ENCODE measurements at regions not wholly inside any gene's neighbourhood (a gene's known extent, or its start where the extent isn't known, plus 50 kb on each side); places are given as distances from the start of the nearest gene placed in this dataset.
"Not testable (repeated sequence)": the region's sequence is repeated elsewhere in the genome, so short reads cannot be mapped to it uniquely, and the experiment has no call there.

DNA sequence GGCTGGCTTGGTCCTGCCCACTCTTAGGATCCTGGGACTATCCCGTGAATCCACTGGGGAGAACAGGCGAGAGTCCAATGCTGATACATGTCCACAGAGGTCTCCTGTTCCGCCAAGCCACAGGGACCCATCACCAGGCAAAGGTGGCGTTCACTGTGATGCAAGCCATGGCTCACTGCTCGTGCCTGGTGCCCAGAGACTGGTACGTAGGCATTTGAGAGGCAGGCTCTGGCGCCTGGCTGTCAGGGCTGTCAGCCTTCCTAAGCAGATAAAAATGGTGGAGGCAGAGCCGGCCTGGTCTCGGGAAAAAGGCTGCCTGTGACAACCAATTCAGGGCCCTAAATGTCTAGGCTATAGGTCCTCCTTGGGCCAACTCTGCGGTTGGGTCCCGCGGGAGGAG is 2329.0 kb downstream of the TP53TG3F start:
- peaks cover 13 to 51% of the 10 kb centered on the region in 2 donors for H3K9me3 ChIP-seq (ENCODE audit: control insufficient read depth in 2 of 2, insufficient read depth in 1 of 2, low read length in 1 of 2)
- H3K4me1 ChIP-seq (ENCODE audit: control insufficient read depth in 2 of 2, insufficient read depth in 2 of 2, low read length in 2 of 2) = no peaks in the 10 kb centered on the region
- H3K27me3 ChIP-seq (ENCODE audit: control insufficient read depth in 2 of 2, insufficient read depth in 1 of 2, low read length in 1 of 2) = no peaks in the 10 kb centered on the region
- H3K4me3 ChIP-seq (ENCODE audit: low read length in 2 of 2) = no peak overlapping the region
- no peak overlapping the region for H3K27ac ChIP-seq (ENCODE audit: low read depth in 1 of 2, low read length in 1 of 2)
- H3K36me3 ChIP-seq (ENCODE audit: control insufficient read depth in 2 of 2, insufficient read depth in 2 of 2, low read length in 1 of 2) = no peaks in the 10 kb centered on the region
- WGBS = 85% methylated on average over 12 of the region's 12 CpGs
- no peak for DNase-seq (ENCODE audit: low read depth in 6 of 9, low spot score in 9 of 9)

DNA sequence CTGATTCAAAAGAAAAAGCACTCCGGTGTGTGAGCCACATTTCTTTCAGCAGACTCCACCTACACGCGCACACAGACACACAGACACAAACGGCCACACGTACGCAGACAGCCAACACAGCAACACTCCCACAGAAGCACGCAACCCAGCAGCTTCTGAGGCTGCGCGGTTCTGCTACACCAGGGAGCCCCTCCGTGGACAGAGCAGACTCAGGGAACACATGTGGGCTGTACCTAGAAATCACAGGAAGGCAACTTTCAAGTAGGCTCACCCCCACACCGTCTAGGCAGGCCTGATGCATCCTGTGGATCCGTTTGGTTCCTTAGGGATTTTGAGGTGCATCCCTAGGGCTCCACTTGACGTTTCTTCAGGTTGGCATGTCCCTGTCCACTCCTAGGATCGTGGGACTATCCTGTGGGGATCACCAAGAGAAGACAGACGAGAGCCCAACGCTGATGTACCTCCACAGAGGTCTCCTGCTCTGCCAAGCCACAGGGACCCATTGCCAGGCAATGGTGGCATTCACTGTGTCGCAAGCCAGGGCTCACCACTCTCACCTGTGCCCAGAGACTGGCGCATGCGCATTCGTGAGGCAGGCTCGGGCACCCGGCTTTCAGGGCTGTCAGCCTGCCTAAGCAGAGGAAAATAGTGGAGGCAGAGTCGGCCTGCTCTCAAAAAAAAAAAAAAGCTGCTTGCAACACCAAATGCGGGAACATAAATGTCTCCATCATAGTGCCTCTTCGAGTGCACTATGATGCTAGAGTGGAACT is 2333.3 kb downstream of the TP53TG3F start:
- no peak overlapping the region for H3K4me3 ChIP-seq (ENCODE audit: low read length in 2 of 2)
- H3K36me3 ChIP-seq (ENCODE audit: control insufficient read depth in 2 of 2, insufficient read depth in 2 of 2, low read length in 1 of 2) = no peaks in the 10 kb centered on the region
- no peak for DNase-seq (ENCODE audit: low read depth in 6 of 9, low spot score in 9 of 9)
- peaks cover 19 to 60% of the 10 kb centered on the region in 2 donors for H3K9me3 ChIP-seq (ENCODE audit: control insufficient read depth in 2 of 2, insufficient read depth in 1 of 2, low read length in 1 of 2)
- no peaks in the 10 kb centered on the region for H3K27me3 ChIP-seq (ENCODE audit: control insufficient read depth in 2 of 2, insufficient read depth in 1 of 2, low read length in 1 of 2)
- WGBS = 87% methylated on average over 25 of the region's 25 CpGs
- no peaks in the 10 kb centered on the region for H3K4me1 ChIP-seq (ENCODE audit: control insufficient read depth in 2 of 2, insufficient read depth in 2 of 2, low read length in 2 of 2)
- no peak overlapping the region for H3K27ac ChIP-seq (ENCODE audit: low read depth in 1 of 2, low read length in 1 of 2)

GRCh38 chr16:35793601-35794000 is 2334.2 kb downstream of the TP53TG3F start:
- Histone ChIP-seq H3K4me3 (ENCODE audit: low read length in 2 of 2) (no peak overlapping the region), H3K27ac (ENCODE audit: low read depth in 1 of 2, low read length in 1 of 2) (no peak overlapping the region), H3K4me1 (ENCODE audit: control insufficient read depth in 2 of 2, insufficient read depth in 2 of 2, low read length in 2 of 2) (no peaks in the 10 kb centered on the region), H3K9me3 (ENCODE audit: control insufficient read depth in 2 of 2, insufficient read depth in 1 of 2, low read length in 1 of 2) (peaks cover 18 to 51% of the 10 kb centered on the region in 2 donors), H3K27me3 (ENCODE audit: control insufficient read depth in 2 of 2, insufficient read depth in 1 of 2, low read length in 1 of 2) (no peaks in the 10 kb centered on the region), H3K36me3 (ENCODE audit: control insufficient read depth in 2 of 2, insufficient read depth in 2 of 2, low read length in 1 of 2) (no peaks in the 10 kb centered on the region)
- 68% methylated on average over 3 of the region's 3 CpGs for WGBS
- DNase-seq (ENCODE audit: low read depth in 6 of 9, low spot score in 9 of 9) = no peak

DNA sequence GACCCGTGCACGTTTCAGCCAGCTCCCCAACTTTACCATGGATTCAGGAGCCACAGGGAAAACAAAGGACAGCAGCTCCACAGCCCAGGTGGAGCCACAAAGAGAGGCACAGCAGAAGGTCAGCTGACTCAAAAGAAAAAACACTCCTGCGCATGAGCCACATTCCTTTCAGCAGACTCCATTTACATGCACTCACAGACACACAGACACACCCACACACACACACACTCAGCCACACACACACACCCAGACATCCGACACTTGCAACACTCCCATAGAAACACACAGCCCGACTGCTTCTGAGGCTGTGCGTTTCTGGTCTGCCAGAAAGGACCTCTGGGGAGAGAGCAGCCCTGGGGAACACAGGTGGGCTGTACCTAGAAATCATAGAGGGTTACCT is 2335.5 kb downstream of the TP53TG3F start:
- Histone ChIP-seq H3K27me3 (ENCODE audit: control insufficient read depth in 2 of 2, insufficient read depth in 1 of 2, low read length in 1 of 2) (no peaks in the 10 kb centered on the region), H3K4me3 (ENCODE audit: low read length in 2 of 2) (no peak overlapping the region), H3K9me3 (ENCODE audit: control insufficient read depth in 2 of 2, insufficient read depth in 1 of 2, low read length in 1 of 2) (peaks cover 20 to 43% of the 10 kb centered on the region in 2 donors), H3K36me3 (ENCODE audit: control insufficient read depth in 2 of 2, insufficient read depth in 2 of 2, low read length in 1 of 2) (no peaks in the 10 kb centered on the region), H3K4me1 (ENCODE audit: control insufficient read depth in 2 of 2, insufficient read depth in 2 of 2, low read length in 2 of 2) (no peaks in the 10 kb centered on the region), H3K27ac (ENCODE audit: low read depth in 1 of 2, low read length in 1 of 2) (no peak overlapping the region)
- WGBS = 64% methylated on average over 6 of the region's 6 CpGs
- no peak for DNase-seq (ENCODE audit: low read depth in 6 of 9, low spot score in 9 of 9)

- Histone ChIP-seq H3K4me1 (ENCODE audit: control insufficient read depth in 2 of 2, insufficient read depth in 2 of 2, low read length in 2 of 2) (no peaks in the 10 kb centered on the region), H3K4me3 (ENCODE audit: low read length in 2 of 2) (no peak overlapping the region), H3K9me3 (ENCODE audit: control insufficient read depth in 2 of 2, insufficient read depth in 1 of 2, low read length in 1 of 2) (peaks cover 20 to 37% of the 10 kb centered on the region in 2 donors), H3K27me3 (ENCODE audit: control insufficient read depth in 2 of 2, insufficient read depth in 1 of 2, low read length in 1 of 2) (no peaks in the 10 kb centered on the region), H3K27ac (ENCODE audit: low read depth in 1 of 2, low read length in 1 of 2) (no peak overlapping the region), H3K36me3 (ENCODE audit: control insufficient read depth in 2 of 2, insufficient read depth in 2 of 2, low read length in 1 of 2) (no peaks in the 10 kb centered on the region)
- 78% methylated on average over 33 of the region's 33 CpGs for WGBS
- DNase-seq (ENCODE audit: low read depth in 6 of 9, low spot score in 9 of 9) = no peak
Observed at GRCh38 chr16:35795361-35796029, 2336.1 kb downstream of the TP53TG3F start.

DNA sequence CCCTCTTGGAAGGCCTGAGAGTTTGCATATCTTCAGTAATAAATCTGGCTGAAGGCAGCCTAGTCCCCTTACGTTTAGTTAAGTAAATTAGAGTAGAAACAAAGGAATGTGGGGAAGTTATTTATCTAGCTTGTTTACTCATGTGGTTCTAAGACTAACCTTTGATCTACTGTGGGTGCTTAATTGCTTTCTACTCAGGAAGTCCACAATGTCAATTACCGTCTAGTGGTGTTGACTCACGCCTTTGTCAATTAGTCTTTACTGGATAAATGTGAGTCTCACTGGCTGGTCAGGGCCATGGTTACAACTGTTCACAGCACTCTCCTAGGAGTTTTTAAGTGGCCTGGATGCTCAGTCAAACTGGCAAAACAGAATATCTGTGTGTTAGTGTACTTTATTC is 2338.4 kb downstream of the TP53TG3F start:
- 80% methylated on average over 3 of the region's 3 CpGs for WGBS
- Histone ChIP-seq H3K9me3 (ENCODE audit: control insufficient read depth in 2 of 2, insufficient read depth in 1 of 2, low read length in 1 of 2) (peaks cover 14 to 25% of the 10 kb centered on the region in 2 donors), H3K27me3 (ENCODE audit: control insufficient read depth in 2 of 2, insufficient read depth in 1 of 2, low read length in 1 of 2) (no peaks in the 10 kb centered on the region), H3K4me1 (ENCODE audit: control insufficient read depth in 2 of 2, insufficient read depth in 2 of 2, low read length in 2 of 2) (no peaks in the 10 kb centered on the region), H3K36me3 (ENCODE audit: control insufficient read depth in 2 of 2, insufficient read depth in 2 of 2, low read length in 1 of 2) (no peaks in the 10 kb centered on the region), H3K27ac (ENCODE audit: low read depth in 1 of 2, low read length in 1 of 2) (no peak overlapping the region), H3K4me3 (ENCODE audit: low read length in 2 of 2) (no peak overlapping the region)
- no peak for DNase-seq (ENCODE audit: low read depth in 6 of 9, low spot score in 9 of 9)

GRCh38 chr16:35798885-35799426 is 2339.5 kb downstream of the TP53TG3F start:
- peaks cover 8 to 16% of the 10 kb centered on the region in 2 donors for H3K9me3 ChIP-seq (ENCODE audit: control insufficient read depth in 2 of 2, insufficient read depth in 1 of 2, low read length in 1 of 2)
- H3K36me3 ChIP-seq (ENCODE audit: control insufficient read depth in 2 of 2, insufficient read depth in 2 of 2, low read length in 1 of 2) = no peaks in the 10 kb centered on the region
- no peak overlapping the region for H3K4me3 ChIP-seq (ENCODE audit: low read length in 2 of 2)
- no peak overlapping the region for H3K27ac ChIP-seq (ENCODE audit: low read depth in 1 of 2, low read length in 1 of 2)
- H3K27me3 ChIP-seq (ENCODE audit: control insufficient read depth in 2 of 2, insufficient read depth in 1 of 2, low read length in 1 of 2) = no peaks in the 10 kb centered on the region
- no peak for DNase-seq (ENCODE audit: low read depth in 6 of 9, low spot score in 9 of 9)
- no peaks in the 10 kb centered on the region for H3K4me1 ChIP-seq (ENCODE audit: control insufficient read depth in 2 of 2, insufficient read depth in 2 of 2, low read length in 2 of 2)
- 69% methylated on average over 11 of the region's 11 CpGs for WGBS

DNA sequence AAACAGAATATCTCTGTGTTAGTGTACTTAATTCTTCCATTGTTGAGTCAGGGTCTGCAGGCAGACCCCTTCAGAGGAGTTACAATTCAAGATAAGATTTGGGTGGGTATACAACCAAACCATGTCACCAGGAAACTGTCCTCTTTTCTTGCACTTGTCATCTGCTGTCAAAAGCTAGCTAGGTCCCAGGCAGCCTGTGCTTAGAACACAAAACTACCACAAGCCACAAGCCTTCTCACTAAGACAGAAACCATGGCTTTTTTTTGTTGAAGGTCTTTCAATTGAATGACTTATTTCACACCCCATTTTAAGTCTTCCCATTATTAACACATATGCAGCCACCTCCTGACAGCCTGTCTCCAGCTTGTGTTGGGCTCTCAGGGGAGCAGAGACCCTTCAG is 2345.1 kb downstream of the TP53TG3F start:
- H3K9me3 ChIP-seq (ENCODE audit: control insufficient read depth in 2 of 2, insufficient read depth in 1 of 2, low read length in 1 of 2); H3K4me1 ChIP-seq (ENCODE audit: control insufficient read depth in 2 of 2, insufficient read depth in 2 of 2, low read length in 2 of 2); H3K36me3 ChIP-seq (ENCODE audit: control insufficient read depth in 2 of 2, insufficient read depth in 2 of 2, low read length in 1 of 2); H3K27me3 ChIP-seq (ENCODE audit: control insufficient read depth in 2 of 2, insufficient read depth in 1 of 2, low read length in 1 of 2); H3K27ac ChIP-seq (ENCODE audit: low read depth in 1 of 2, low read length in 1 of 2); H3K4me3 ChIP-seq (ENCODE audit: low read length in 2 of 2); DNase-seq (ENCODE audit: low read depth in 6 of 9, low spot score in 9 of 9): not testable (repeated sequence)

DNA sequence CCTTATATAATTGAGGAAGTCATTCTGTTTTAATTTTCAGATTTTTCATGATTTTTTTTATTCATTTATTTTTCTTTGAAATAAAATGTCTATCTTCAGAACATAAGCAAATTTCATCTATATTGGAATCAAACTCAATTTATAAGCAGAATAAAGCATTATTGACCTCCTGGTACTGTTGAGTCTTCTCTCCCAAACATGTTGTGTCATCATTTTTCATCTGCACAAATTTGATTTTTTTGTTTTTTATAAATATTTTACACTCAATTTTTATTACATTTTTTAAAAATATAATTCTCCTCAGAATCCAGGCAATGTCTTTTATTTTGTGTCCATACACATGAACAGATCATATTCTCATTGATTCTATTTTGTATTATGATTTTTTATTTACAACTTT is 2363.9 kb downstream of the TP53TG3F start:
- DNase-seq (ENCODE audit: low read depth in 6 of 9, low spot score in 9 of 9) = no peak
- H3K4me1 ChIP-seq (ENCODE audit: control insufficient read depth in 2 of 2, insufficient read depth in 2 of 2, low read length in 2 of 2) = no peaks in the 10 kb centered on the region
- H3K9me3 ChIP-seq (ENCODE audit: control insufficient read depth in 2 of 2, insufficient read depth in 1 of 2, low read length in 1 of 2) = peaks cover 0 to 1% of the 10 kb centered on the region in 2 donors
- H3K4me3 ChIP-seq (ENCODE audit: low read length in 2 of 2) = no peak overlapping the region
- H3K27ac ChIP-seq (ENCODE audit: low read depth in 1 of 2, low read length in 1 of 2) = no peak overlapping the region
- H3K27me3 ChIP-seq (ENCODE audit: control insufficient read depth in 2 of 2, insufficient read depth in 1 of 2, low read length in 1 of 2) = no peaks in the 10 kb centered on the region
- no peaks in the 10 kb centered on the region for H3K36me3 ChIP-seq (ENCODE audit: control insufficient read depth in 2 of 2, insufficient read depth in 2 of 2, low read length in 1 of 2)
